GM13976 (cell line): ENCODE measurements at regions not wholly inside any gene's neighbourhood (a gene's known extent, or its start where the extent isn't known, plus 50 kb on each side); places are given as distances from the start of the nearest gene placed in this dataset.
A peak's percentile ranks its signal among the peaks of the same experiment; 100 is the strongest.

ENCODE experiments used
- DNase-seq: peaks from one replicate; pipeline ENCODE4 v3.0.0; 2012; ENCODE audit warnings: low spot score
- in situ Hi-C: fragments of 300-500 bp; cut with MboI; formaldehyde crosslinking; loops from one replicate; pipeline ENCODE4 v1.12.0; 2022; ENCODE audit warnings: low sequenced_read_pairs, mixed read lengths, inconsistent platforms; ENCODE audit not compliant: unreplicated experiment
- TF ChIP-seq, protein P1 (sequence below): IDR thresholded peaks from 2 replicates; pipeline ENCODE4 v1.5.1; 2012; ENCODE audit warnings: borderline replicate concordance, mild to moderate bottlenecking; ENCODE audit not compliant: insufficient read depth; ENCODE audit errors: extremely low read depth, missing control alignments, control extremely low read depth

DNA sequence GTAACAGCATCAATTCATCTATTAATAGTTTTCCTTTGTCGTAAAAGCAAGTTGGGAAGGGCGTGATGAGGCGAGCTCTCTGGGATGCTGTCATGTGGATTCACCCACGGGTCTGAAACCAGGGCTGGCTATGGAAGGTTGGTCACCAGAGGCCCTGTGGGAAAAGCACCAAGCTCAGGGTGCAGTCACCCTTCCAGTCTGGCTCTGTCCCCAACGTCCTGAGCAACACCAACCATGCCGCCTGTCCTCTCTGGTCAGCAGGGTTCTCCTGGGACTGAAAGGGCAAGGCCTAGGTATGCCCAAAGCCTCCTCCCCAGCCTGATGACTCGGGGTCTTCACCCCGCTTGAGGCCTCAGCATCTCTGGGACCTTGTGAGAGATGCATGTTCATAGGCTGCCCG lies 97.2 kb upstream of the MSX1 start:
- TF ChIP-seq, protein P1, sequence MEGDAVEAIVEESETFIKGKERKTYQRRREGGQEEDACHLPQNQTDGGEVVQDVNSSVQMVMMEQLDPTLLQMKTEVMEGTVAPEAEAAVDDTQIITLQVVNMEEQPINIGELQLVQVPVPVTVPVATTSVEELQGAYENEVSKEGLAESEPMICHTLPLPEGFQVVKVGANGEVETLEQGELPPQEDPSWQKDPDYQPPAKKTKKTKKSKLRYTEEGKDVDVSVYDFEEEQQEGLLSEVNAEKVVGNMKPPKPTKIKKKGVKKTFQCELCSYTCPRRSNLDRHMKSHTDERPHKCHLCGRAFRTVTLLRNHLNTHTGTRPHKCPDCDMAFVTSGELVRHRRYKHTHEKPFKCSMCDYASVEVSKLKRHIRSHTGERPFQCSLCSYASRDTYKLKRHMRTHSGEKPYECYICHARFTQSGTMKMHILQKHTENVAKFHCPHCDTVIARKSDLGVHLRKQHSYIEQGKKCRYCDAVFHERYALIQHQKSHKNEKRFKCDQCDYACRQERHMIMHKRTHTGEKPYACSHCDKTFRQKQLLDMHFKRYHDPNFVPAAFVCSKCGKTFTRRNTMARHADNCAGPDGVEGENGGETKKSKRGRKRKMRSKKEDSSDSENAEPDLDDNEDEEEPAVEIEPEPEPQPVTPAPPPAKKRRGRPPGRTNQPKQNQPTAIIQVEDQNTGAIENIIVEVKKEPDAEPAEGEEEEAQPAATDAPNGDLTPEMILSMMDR = no peak
- DNase-seq = no peak
- in situ Hi-C loops = loop anchor here (25.0 kb wide), 1 partner anchor 100 kb away; the partner anchor contains the start of gene MSX1

DNA sequence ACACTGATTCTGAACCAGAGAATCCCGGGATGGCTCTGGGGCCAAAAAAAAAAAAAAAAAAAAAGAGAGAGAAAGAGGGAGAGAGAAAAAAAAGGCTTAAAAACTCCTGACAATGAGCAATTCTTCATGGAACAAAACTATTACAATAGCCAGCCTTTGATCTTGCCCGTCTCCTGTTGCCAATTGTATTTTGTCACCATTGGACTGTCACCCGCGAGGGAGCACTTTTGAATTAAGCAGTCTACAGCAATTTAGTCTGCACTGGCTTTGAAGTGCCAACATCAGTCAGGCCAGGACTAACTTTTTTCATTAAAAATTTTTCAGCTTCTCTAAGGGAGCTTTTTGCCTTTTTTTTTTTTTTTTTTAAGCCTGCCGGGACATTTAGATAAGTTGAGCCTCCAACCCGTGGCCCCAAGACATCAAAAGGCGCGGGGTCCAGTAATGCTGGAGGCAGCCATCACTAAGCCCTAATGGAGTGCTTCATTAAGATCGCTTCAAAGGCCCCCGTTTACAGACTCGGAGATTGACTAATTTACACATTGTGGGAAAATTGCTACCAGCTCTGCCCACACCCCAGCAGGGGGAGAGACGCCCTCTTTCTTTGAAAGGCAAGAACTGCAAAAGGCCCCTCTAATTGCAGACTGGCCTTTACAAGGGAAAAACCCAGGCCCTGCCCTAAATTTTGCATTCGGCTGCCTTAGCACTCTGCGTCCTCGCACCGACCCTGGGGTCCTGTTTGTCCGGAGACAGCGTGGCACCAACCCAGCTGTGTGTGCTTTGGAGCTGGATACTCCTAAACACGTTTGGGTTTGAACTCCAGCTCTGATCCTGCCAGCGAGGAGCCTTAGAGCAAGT lies 98.1 kb upstream of the MSX1 start:
- no peak for DNase-seq
- in situ Hi-C loops = loop anchor here (25.0 kb wide), 1 partner anchor 101 kb away; the partner anchor contains the start of gene MSX1
- TF ChIP-seq, protein P1 = no peak

DNA sequence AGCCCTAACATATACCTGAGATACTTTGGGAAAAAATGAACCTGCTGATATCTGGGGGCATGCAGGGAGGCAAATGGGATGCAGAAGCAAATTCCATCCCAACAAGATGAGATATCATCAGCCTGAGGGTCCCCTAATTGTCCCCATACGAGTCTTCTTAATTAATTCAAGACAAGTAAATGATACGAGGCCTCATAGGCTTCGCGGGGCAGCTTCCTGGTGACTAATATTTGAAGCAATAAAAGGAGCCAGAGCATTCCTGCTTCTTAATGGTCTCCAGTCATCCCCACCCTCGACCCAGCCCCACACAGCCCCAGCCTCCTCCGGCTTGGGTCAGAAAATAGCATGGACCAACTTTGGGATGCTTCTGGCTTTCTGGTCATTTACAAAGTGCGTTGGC lies 99.6 kb upstream of the MSX1 start:
- no peak for DNase-seq
- in situ Hi-C loops = loop anchor here (25.0 kb wide), 1 partner anchor 102 kb away; the partner anchor contains the start of gene MSX1
- TF ChIP-seq, protein P1 = no peak

DNA sequence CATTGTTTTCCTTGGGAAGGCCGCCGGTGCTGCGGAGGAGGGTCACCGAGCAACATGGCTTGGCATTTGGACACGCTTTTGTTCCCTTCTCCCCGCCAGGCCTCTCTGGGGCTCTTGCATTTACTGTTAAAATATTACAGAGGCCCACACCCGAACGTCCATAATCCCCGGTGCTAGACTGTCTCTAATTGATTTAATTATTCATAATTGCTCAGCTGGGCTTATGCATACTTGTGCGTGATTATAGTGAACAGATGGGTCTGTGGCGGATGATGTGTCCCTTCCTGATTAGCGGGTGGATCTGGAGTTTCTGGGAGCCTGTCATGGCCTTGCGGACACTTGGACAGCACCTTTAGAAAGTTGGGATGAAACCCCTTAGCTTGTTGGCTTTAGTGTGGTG lies 100.2 kb upstream of the MSX1 start:
- in situ Hi-C loops = loop anchor here (25.0 kb wide), 1 partner anchor 103 kb away; the partner anchor contains the start of gene MSX1
- DNase-seq = no peak
- TF ChIP-seq, protein P1 = no peak

DNA sequence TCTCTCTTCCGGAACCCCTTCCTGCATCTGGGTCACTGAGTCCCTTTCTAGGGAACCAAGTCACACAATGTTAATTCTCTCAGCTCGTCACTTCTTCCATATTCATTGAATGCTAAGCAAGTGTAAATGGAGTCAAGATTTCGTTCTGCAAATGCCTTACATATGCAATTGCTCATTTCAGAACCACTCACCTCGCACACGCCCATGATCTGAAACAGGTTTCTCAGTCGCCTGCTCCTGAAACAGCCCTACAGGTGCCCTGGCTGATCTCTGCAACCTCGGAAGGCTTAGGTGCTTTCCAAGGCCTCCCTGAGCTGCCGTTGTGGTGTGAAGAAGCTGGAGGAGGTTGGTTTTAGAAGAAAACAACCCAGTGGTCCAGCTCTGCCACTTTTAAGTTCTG lies 100.8 kb upstream of the MSX1 start:
- DNase-seq = peak; percentile 61
- in situ Hi-C loops = loop anchor here (25.0 kb wide), 1 partner anchor 104 kb away; the partner anchor contains the start of gene MSX1
- TF ChIP-seq, protein P1 = no peak

DNA sequence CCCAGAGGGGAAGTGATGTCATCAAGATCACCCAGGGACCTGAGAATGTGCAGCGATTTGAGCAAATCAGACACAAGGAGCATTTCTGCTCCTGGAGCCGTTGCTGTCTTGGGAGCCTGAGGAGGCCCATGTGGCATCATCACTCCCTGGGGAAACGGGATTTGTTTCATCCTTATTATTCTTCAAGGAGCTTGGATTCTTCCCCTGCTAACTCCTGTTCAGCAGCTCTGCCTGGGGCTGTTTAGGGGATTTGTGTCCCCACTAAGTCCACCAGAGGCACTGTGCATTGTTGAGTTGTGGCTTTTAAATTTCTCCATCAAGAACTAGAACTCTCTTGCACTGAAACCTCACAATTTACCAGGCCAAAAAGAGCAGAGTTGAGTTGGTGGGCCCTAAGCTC lies 104.2 kb upstream of the MSX1 start:
- TF ChIP-seq, protein P1 = no peak
- in situ Hi-C loops = loop anchor here (25.0 kb wide), 1 partner anchor 107 kb away; the partner anchor contains the start of gene MSX1
- DNase-seq = no peak
